ENCODE measurements at regions not wholly inside any gene's neighbourhood (a gene's known extent, or its start where the extent isn't known, plus 50 kb on each side); places are given as distances from the start of the nearest gene placed in this dataset.

GRCh38 chr4:111717921-111718320 is 427.3 kb upstream of the FAM241A start:
- H3K4me3 ChIP-seq (ENCODE audit: low read length), result no peak overlapping the region
- H3K27me3 ChIP-seq (ENCODE audit: insufficient read depth, low read length), result no peaks in the 10 kb centered on the region
- no peaks in the 10 kb centered on the region for H3K4me1 ChIP-seq (ENCODE audit: insufficient read depth, low read length)
- no peaks in the 10 kb centered on the region for H3K36me3 ChIP-seq (ENCODE audit: insufficient read depth, low read length)
- H3K27ac ChIP-seq (ENCODE audit: low read depth, low read length), result no peak overlapping the region
- no peak overlapping the region for H3K9ac ChIP-seq (ENCODE audit: low read depth, low read length)
- H3K9me3 ChIP-seq (ENCODE audit: insufficient read depth, low read depth, low read length), result no peaks in the 10 kb centered on the region
- WGBS, result 100% methylated on average over 1 of the region's 1 CpG

GRCh38 chr4:111718763-111719559 is 426.3 kb upstream of the FAM241A start:
- H3K27me3 ChIP-seq (ENCODE audit: insufficient read depth, low read length), result no peaks in the 10 kb centered on the region
- 79% methylated on average over 3 of the region's 3 CpGs for WGBS
- H3K27ac ChIP-seq (ENCODE audit: low read depth, low read length), result no peak overlapping the region
- no peaks in the 10 kb centered on the region for H3K9me3 ChIP-seq (ENCODE audit: insufficient read depth, low read depth, low read length)
- no peaks in the 10 kb centered on the region for H3K36me3 ChIP-seq (ENCODE audit: insufficient read depth, low read length)
- H3K9ac ChIP-seq (ENCODE audit: low read depth, low read length), result 0 out of 2 replicates have a peak overlapping the region, but pooled peaks have one; percentile 17
- no peak overlapping the region for H3K4me3 ChIP-seq (ENCODE audit: low read length)
- H3K4me1 ChIP-seq (ENCODE audit: insufficient read depth, low read length), result no peaks in the 10 kb centered on the region

GRCh38 chr4:111720866-111721265 is 424.4 kb upstream of the FAM241A start:
- no peak overlapping the region for H3K27ac ChIP-seq (ENCODE audit: low read depth, low read length)
- H3K27me3 ChIP-seq (ENCODE audit: insufficient read depth, low read length), result no peaks in the 10 kb centered on the region
- no peaks in the 10 kb centered on the region for H3K9me3 ChIP-seq (ENCODE audit: insufficient read depth, low read depth, low read length)
- H3K4me3 ChIP-seq (ENCODE audit: low read length), result no peak overlapping the region
- H3K36me3 ChIP-seq (ENCODE audit: insufficient read depth, low read length), result no peaks in the 10 kb centered on the region
- H3K4me1 ChIP-seq (ENCODE audit: insufficient read depth, low read length), result no peaks in the 10 kb centered on the region
- H3K9ac ChIP-seq (ENCODE audit: low read depth, low read length), result no peak overlapping the region
- WGBS, result 92% methylated on average over 4 of the region's 4 CpGs

- H3K9me3 ChIP-seq (ENCODE audit: insufficient read depth, low read depth, low read length), result no peaks in the 10 kb centered on the region
- H3K9ac ChIP-seq (ENCODE audit: low read depth, low read length), result no peak overlapping the region
- H3K4me1 ChIP-seq (ENCODE audit: insufficient read depth, low read length), result no peaks in the 10 kb centered on the region
- WGBS, result 80% methylated on average over 1 of the region's 2 CpGs
- H3K4me3 ChIP-seq (ENCODE audit: low read length), result no peak overlapping the region
- H3K27ac ChIP-seq (ENCODE audit: low read depth, low read length), result no peak overlapping the region
- H3K27me3 ChIP-seq (ENCODE audit: insufficient read depth, low read length), result no peaks in the 10 kb centered on the region
- H3K36me3 ChIP-seq (ENCODE audit: insufficient read depth, low read length), result no peaks in the 10 kb centered on the region
Observed at GRCh38 chr4:111722213-111722720, 423.0 kb upstream of the FAM241A start.

GRCh38 chr4:111736516-111736915 is 408.7 kb upstream of the FAM241A start:
- Histone ChIP-seq H3K27me3 (ENCODE audit: insufficient read depth, low read length) (no peaks in the 10 kb centered on the region), H3K27ac (ENCODE audit: low read depth, low read length) (no peak overlapping the region), H3K36me3 (ENCODE audit: insufficient read depth, low read length) (no peaks in the 10 kb centered on the region), H3K9me3 (ENCODE audit: insufficient read depth, low read depth, low read length) (no peaks in the 10 kb centered on the region), H3K4me3 (ENCODE audit: low read length) (no peak overlapping the region), H3K4me1 (ENCODE audit: insufficient read depth, low read length) (no peaks in the 10 kb centered on the region), H3K9ac (ENCODE audit: low read depth, low read length) (no peak overlapping the region)
- WGBS, result 95% methylated on average over 3 of the region's 3 CpGs

GRCh38 chr4:111744847-111745246 is 400.4 kb upstream of the FAM241A start:
- no peaks in the 10 kb centered on the region for H3K27me3 ChIP-seq (ENCODE audit: insufficient read depth, low read length)
- H3K9ac ChIP-seq (ENCODE audit: low read depth, low read length), result no peak overlapping the region
- H3K4me3 ChIP-seq (ENCODE audit: low read length), result no peak overlapping the region
- H3K9me3 ChIP-seq (ENCODE audit: insufficient read depth, low read depth, low read length), result no peaks in the 10 kb centered on the region
- H3K36me3 ChIP-seq (ENCODE audit: insufficient read depth, low read length), result no peaks in the 10 kb centered on the region
- H3K27ac ChIP-seq (ENCODE audit: low read depth, low read length), result no peak overlapping the region
- H3K4me1 ChIP-seq (ENCODE audit: insufficient read depth, low read length), result no peaks in the 10 kb centered on the region
- WGBS, result 93% methylated on average over 3 of the region's 3 CpGs

- Histone ChIP-seq H3K27me3 (ENCODE audit: insufficient read depth, low read length) (no peaks in the 10 kb centered on the region), H3K4me1 (ENCODE audit: insufficient read depth, low read length) (peaks cover 5% of the 10 kb centered on the region; the same call in 1 of the 2 replicates), H3K9me3 (ENCODE audit: insufficient read depth, low read depth, low read length) (no peaks in the 10 kb centered on the region), H3K4me3 (ENCODE audit: low read length) (no peak overlapping the region), H3K27ac (ENCODE audit: low read depth, low read length) (no peak overlapping the region), H3K9ac (ENCODE audit: low read depth, low read length) (no peak overlapping the region), H3K36me3 (ENCODE audit: insufficient read depth, low read length) (no peaks in the 10 kb centered on the region)
- WGBS, result 44% methylated on average over 3 of the region's 3 CpGs
Observed at GRCh38 chr4:111748157-111748556, 397.1 kb upstream of the FAM241A start.

GRCh38 chr4:111754003-111754402 is 391.3 kb upstream of the FAM241A start:
- WGBS, result 100% methylated on average over 1 of the region's 1 CpG
- Histone ChIP-seq H3K9me3 (ENCODE audit: insufficient read depth, low read depth, low read length) (no peaks in the 10 kb centered on the region), H3K9ac (ENCODE audit: low read depth, low read length) (no peak overlapping the region)

GRCh38 chr4:111755571-111755970 is 389.7 kb upstream of the FAM241A start:
- Histone ChIP-seq H3K9me3 (ENCODE audit: insufficient read depth, low read depth, low read length) (no peaks in the 10 kb centered on the region), H3K4me1 (ENCODE audit: insufficient read depth, low read length) (peaks cover 5% of the 10 kb centered on the region; the same call in 1 of the 2 replicates), H3K27ac (ENCODE audit: low read depth, low read length) (no peak overlapping the region), H3K9ac (ENCODE audit: low read depth, low read length) (no peak overlapping the region), H3K27me3 (ENCODE audit: insufficient read depth, low read length) (no peaks in the 10 kb centered on the region), H3K36me3 (ENCODE audit: insufficient read depth, low read length) (no peaks in the 10 kb centered on the region), H3K4me3 (ENCODE audit: low read length) (no peak overlapping the region)
- 93% methylated on average over 10 of the region's 10 CpGs for WGBS

More at GRCh38 chr4:111754003-111754402, 391.3 kb upstream of the FAM241A start:
- Histone ChIP-seq H3K27me3 (ENCODE audit: insufficient read depth, low read length) (no peaks in the 10 kb centered on the region), H3K4me1 (ENCODE audit: insufficient read depth, low read length) (peaks cover 5% of the 10 kb centered on the region; the same call in 1 of the 2 replicates), H3K4me3 (ENCODE audit: low read length) (no peak overlapping the region), H3K36me3 (ENCODE audit: insufficient read depth, low read length) (no peaks in the 10 kb centered on the region), H3K27ac (ENCODE audit: low read depth, low read length) (no peak overlapping the region)

- no peaks in the 10 kb centered on the region for H3K4me1 ChIP-seq (ENCODE audit: insufficient read depth, low read length)
- 93% methylated on average over 3 of the region's 4 CpGs for WGBS
- no peaks in the 10 kb centered on the region for H3K36me3 ChIP-seq (ENCODE audit: insufficient read depth, low read length)
Observed at GRCh38 chr4:111761531-111761930, 383.7 kb upstream of the FAM241A start.

GRCh38 chr4:111770514-111770913 is 374.7 kb upstream of the FAM241A start:
- no peaks in the 10 kb centered on the region for H3K4me1 ChIP-seq (ENCODE audit: insufficient read depth, low read length)
- no peaks in the 10 kb centered on the region for H3K9me3 ChIP-seq (ENCODE audit: insufficient read depth, low read depth, low read length)
- H3K27ac ChIP-seq (ENCODE audit: low read depth, low read length), result no peak overlapping the region
- no peak overlapping the region for H3K4me3 ChIP-seq (ENCODE audit: low read length)
- H3K36me3 ChIP-seq (ENCODE audit: insufficient read depth, low read length), result no peaks in the 10 kb centered on the region
- no peaks in the 10 kb centered on the region for H3K27me3 ChIP-seq (ENCODE audit: insufficient read depth, low read length)
- 88% methylated on average over 7 of the region's 8 CpGs for WGBS
- no peak overlapping the region for H3K9ac ChIP-seq (ENCODE audit: low read depth, low read length)

More at GRCh38 chr4:111761531-111761930, 383.7 kb upstream of the FAM241A start:
- H3K4me3 ChIP-seq (ENCODE audit: low read length), result no peak overlapping the region
- H3K27me3 ChIP-seq (ENCODE audit: insufficient read depth, low read length), result no peaks in the 10 kb centered on the region
- H3K9ac ChIP-seq (ENCODE audit: low read depth, low read length), result no peak overlapping the region
- no peak overlapping the region for H3K27ac ChIP-seq (ENCODE audit: low read depth, low read length)
- no peaks in the 10 kb centered on the region for H3K9me3 ChIP-seq (ENCODE audit: insufficient read depth, low read depth, low read length)
